ENCODE measurements at regions not wholly inside any gene's neighbourhood (a gene's known extent, or its start where the extent isn't known, plus 50 kb on each side); places are given as distances from the start of the nearest gene placed in this dataset.
"Not testable (repeated sequence)": the region's sequence is repeated elsewhere in the genome, so short reads cannot be mapped to it uniquely, and the experiment has no call there.

DNA sequence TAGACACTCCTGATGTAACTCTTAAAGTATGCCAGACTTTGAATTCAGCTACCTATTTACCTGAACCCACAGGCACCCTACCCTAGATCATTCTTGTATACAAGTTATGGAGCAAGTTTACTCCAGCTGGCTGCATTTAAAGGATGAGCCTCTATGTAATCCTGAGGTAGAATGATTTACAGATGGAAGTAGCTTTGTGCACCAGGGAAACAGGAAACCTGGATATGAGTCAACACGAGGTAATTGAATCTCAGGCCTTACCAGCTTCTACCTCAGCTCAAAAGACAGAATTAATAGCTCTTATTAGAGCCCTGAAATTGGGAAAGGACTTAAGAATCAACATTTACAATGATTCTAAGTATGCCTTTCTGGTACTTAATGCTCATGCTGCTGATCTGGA is 119.8 kb downstream of the AGTR2 start:
- no peak for DNase-seq

DNA sequence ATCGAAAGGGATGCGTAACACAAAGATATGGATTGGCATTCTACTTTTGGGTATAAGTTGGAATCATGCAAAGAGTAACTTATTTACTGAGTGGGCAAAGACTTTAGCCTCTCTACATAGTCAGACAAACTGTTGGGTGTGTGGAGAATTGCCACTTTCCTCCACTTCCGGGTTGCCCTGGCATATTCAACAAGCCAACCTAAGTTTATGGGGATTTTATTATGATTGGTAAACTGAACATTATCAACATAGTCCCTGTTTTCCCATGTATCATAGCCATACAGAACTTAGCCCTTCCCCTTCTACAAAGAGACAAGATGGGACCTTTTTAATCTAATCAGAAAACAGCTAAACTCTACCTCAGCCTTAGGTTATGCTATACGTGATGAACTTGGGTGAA is 121.6 kb downstream of the AGTR2 start:
- no peak for DNase-seq

DNA sequence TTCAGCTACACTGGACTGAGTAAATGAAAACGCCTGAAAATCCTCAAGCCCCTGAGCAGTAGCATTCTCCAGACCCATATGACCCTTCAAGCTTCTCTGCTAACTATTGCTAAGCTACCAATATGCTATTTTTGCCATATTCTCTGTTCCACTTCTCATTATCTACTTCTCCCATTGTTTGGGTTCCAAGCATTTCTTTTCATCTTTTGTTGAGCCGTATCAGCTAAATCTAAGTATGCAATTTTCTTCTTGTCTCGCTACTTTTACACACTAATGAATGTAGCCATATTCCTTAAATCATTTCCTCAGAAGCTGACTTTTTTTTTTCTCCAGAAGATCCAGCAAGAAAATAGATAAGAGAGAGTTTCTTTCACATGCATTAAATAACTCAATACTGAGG is 128.4 kb downstream of the AGTR2 start:
- DNase-seq, result no peak

DNA sequence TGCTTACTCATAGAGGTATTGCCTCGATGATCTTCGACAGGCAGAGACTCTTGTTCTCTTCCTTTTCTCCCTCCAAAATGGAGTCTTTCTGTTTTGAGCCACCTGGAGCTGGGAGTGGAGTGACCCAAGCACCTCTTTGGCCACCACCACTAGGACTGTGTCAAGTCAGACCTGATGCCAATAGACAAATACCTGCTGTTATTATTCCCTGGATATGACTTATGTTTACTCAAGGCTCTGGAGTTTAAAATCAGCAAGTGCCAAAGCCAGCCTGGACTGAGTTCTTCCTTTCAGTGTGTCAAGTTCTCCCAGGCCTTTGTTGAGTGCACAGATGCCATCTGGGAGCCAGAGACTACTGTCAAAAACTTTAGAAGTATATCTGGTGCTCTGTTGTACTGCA is 130.2 kb upstream of the SLC6A14 start:
- DNase-seq, result no peak

DNA sequence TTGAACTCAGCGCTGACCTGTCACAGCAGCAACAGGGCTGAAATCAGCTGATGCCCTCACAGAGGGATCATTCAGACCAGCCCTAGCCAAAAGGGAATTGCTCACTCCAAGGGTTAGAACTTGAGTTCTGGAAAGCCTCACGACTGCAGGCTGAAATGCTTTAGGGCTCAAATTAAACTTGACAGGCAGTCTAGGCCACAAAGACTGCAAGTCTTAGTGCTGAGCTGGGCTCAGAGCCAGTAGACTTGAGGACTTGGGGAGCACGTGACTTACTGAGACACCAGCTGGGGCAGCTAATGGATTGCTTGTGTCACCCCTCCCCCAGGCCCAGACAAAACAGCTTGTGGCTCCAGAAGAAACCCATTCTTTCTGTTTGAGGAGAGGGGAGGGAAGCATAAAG is 119.0 kb upstream of the SLC6A14 start:
- peak; percentile 36 for DNase-seq

DNA sequence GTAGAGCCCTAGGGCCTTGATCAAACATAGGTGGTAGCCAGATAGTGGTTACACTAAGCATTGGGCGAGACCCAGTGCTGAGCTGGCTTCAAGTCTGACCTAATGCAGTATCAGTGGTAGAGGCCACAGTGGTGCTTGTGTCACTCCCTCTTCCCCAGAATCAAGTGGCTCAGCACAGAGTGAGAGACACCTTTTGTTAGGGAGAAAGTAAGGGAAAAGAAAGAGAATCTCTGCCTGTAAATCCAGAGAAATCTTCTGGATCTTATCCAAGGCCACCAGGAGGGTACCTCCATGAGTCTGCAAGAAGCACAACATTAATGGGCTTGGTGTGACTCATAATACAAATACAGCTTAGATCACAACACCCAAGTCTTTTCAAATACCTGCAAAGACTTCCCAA is 117.7 kb upstream of the SLC6A14 start:
- DNase-seq, result no peak

DNA sequence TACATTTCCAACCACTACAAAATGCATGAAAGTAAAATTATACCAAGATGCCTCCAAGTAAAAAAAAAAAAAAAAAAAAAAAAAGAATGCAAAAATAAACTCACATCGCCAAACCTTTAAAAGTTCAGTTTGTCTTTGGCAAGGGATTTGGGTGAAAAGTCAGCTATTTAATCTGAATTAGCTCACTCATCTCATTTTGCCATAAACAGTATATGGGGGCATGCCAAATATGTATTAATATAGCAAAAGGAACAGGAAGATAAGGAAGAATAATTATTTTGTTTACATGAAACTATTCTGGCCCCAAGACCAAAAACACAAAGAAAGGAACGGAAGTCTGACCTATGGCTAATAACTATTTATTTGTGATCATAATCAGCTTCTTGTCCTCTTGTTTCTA is 114.7 kb upstream of the SLC6A14 start:
- DNase-seq, result no peak

DNA sequence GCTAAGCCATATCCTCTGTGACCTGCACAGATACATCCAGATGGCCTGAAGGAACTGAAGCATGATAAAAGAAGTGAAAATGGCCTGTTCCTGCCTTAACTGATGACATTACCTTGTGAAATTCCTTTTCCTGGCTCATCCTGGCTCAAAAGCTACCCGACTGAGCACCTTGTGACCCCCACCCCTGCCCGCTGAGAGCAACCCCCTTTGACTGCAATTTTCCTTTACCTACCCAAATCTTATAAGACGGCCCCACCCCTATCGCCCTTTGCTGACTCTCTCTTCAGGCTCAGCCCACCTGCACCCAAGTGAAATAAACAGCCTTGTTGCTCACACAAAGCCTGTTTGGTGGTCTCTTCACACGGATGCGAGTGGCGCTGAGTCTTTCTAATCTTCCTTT is 104.4 kb upstream of the SLC6A14 start:
- DNase-seq, result not testable (repeated sequence)

DNA sequence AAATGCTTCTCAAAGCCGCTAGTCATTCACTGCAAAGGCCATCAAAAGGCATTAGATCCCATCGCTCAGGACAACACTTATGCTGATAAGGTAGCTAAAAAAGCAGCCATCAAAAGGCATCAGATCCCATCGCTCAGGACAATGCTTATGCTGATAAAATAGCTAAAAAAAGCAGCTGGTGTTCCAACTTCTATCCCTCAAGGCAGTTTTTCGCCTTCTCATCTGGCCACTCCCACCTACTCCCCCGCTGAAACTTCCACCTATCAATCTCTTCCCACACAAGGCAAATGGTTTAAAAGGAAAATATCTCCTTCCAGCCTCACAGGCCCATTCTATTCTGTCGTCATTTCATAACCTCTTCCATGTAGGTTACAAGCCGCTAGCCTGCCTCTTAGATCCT is 101.6 kb upstream of the SLC6A14 start:
- DNase-seq, result not testable (repeated sequence)

DNA sequence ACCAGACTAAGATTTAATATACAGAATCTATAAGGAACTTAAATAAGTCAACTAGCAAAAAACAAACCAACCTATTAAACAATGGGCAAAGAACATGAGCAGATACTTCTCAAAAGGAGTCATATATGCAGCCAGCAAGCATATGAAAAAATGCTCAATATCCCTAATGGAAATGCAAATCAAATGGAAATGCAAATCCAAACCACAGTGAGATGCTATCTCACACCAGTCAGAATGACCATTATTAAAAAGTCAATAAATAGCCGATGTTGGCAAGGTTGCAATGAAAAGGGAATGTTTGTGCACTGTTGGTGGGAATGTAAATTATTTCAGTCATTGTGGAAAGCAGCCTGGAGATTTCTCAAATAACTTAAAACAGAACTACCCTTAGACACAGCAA is 97.0 kb upstream of the SLC6A14 start:
- no peak for DNase-seq

DNA sequence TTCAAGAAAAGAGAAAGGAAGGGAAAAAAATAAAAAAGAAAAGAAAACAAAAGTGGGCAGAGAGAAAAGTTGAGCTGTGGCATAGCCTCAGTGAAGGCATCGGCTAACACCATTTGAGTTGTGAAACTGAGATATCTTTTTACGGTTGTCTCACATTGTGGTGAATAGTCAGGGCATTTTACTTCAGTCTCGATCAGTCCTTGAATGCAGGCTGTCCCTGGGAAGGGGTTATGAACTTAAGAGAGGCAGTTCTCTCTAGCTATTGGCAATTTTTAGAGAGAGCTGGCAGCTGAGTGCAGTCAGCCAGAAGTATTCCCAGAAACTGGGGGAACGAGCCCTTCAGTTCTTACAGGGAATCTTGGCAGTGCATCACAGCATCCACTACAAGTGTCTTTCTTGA is 93.5 kb upstream of the SLC6A14 start:
- DNase-seq, result no peak

DNA sequence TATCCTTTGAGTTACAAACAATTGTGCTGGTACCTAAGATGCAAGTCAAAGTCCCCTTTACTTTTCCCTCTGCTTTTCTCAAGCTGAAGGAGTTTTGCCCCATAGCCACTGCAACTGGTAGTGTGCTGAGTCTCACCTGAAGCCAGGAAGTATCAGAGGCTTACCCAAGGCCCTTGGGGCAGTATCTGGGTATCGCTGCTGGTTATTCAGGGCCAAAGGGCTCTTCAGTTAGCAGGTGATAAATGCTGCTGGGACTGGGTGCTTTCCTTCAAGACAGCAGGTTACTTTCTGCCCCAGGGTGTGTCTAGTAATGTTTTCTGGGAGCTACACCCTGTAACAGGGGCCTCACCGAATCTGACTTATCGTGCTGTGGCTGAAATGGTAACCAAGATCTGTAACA is 90.4 kb upstream of the SLC6A14 start:
- no peak for DNase-seq

DNA sequence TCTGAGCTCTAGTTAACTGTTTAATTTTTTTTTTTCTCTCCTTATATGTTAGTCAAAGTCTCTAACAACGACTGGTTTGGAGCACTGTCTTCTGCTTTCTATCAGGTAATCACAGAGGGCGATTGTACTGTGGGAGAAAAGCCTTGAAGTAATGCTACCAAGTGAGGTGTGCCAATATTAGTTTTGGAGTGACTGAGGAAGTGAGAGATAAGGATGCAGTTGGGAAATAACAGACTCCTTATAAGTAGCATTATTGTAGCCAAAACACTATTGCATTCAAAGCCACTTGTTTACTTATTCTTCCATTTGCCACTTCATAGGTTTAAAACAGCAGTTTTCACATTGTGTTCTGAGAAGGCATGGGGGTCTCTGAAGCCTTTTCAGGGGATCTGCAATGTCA is 79.1 kb upstream of the SLC6A14 start:
- no peak for DNase-seq

DNA sequence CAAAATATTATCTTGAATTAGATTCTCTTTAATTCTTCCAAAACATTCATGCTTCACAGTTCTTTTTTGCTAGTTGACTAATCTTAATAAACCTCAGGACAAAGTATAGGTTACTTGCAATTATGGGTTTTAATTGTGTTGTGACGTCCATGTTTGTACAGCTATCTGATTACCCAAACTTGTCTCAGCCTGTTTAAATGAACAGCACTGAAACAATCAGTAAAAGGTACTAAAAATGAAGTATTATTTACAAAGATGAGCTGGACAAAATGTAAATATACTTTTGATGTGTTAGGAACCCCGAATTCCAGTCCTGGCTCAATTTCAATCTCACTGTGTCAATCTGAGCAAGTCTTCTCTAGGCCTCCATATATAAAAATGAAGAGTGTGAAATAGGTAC is 57.4 kb upstream of the SLC6A14 start:
- no peak for DNase-seq

DNA sequence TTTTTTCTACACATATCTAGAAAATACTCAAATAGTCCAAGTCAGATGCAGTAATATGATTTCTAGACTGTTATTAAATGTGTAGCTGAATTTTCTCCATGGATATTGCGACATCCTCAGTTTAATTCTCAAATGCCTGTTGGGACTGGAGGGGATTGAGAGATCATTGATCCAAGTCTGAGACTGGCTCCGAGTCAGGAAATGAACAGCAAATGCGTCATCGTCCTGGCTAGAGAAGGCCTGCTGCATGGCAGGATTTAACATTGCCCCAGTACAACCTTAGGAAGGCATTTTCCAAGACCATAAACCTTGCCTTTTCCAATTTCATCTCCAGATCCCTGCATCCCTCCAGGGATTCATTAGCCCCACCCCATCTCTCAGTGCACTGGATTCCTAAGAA is 56.6 kb upstream of the SLC6A14 start:
- DNase-seq, result peak; percentile 54

DNA sequence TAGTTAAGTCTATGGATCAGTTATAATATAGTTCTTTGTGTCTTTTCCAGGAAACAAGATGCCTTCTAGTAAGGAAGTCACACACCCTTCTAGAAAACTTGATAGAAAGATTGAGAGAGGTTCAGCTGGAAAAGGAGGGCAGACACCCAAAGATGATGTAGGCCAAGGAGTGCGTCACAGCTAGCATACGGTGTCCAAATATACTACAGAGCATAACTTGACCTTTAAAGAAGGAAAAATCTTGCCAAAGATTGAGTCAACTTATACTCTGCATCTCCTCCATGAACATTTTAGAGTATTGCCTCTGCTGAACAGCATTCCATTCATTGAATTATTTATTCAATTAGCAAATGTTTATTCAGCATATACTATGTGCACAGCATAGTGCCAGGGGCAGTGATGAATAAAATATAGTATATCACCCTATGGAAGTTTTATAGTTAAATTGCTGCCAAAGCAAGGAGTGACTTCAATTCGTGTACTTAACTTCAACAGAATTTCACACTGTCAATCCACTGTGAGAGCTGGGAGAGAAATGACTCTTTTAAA is 51.9 kb upstream of the SLC6A14 start:
- peak; percentile 36 for DNase-seq

Data from fibroblast of skin of right biceps (primary cell).